ENCODE measurements at regions not wholly inside any gene's neighbourhood (a gene's known extent, or its start where the extent isn't known, plus 50 kb on each side); places are given as distances from the start of the nearest gene placed in this dataset.

DNA sequence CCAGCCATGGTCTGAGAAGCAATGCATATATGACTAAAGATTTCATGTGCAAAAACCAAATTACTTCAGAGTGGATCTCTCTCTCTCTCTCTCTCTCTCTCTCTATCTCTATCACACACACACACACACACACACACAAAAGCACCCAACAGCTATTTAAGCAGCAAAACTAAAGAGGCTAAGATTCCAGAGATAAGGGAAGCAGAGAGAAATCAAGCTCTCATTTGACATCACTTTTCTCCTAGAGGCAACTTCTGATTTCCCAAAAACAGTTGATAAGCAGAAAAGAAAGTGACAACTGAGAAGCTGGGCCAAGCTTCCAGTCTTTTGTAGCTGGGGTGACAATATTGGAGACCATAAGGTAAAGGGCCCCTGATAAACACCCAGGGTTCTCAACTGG lies 526.0 kb upstream of the NR2F2 start:
- Histone ChIP-seq H4K20me1 (replicated peaks in 1 of 2; ENCODE audit: control insufficient read depth in 1 of 2, insufficient read depth in 2 of 2, low read length in 2 of 2) (no peaks in the 10 kb centered on the region), H2BK120ac (replicated peaks; ENCODE audit: low read depth, low read length) (no peak overlapping the region), H2AK5ac (ENCODE audit: low read depth, low read length) (no peak overlapping the region), H3K79me1 (ENCODE audit: low read depth, low read length) (no peaks in the 10 kb centered on the region), H2AFZ (ENCODE audit: low read length) (0 out of 2 replicates have a peak overlapping the region, but pooled peaks have one; percentile 64), H4K8ac (ENCODE audit: extremely low read depth, insufficient read depth, low read length) (no peak overlapping the region), H3K9me3 (ENCODE audit: insufficient read depth in 2 of 2, low read depth in 1 of 2, low read length in 1 of 2) (no peaks in the 10 kb centered on the region; a peak in 1 of 4 replicates), H2BK5ac (ENCODE audit: low read depth, low read length) (no peak overlapping the region), H3K18ac (ENCODE audit: extremely low read depth, low read length) (no peak overlapping the region), H3K79me2 (ENCODE audit: control insufficient read depth in 1 of 2, insufficient read depth in 2 of 2, low read length in 2 of 2) (no peaks in the 10 kb centered on the region), H2BK12ac (ENCODE audit: low read depth, low read length) (no peak overlapping the region), H3K4me2 (ENCODE audit: insufficient read depth in 1 of 2, low read depth in 2 of 2, low read length in 2 of 2) (no peak overlapping the region), H4K5ac (ENCODE audit: insufficient read length, low read depth, low read length) (no peak overlapping the region), H2BK20ac (ENCODE audit: low read length) (no peak overlapping the region), H3K4ac (replicated peaks; ENCODE audit: insufficient read length, low read depth, low read length) (no peak overlapping the region), H3K4me3 (ENCODE audit: extremely low read depth in 1 of 4, insufficient read depth in 2 of 4, low read depth in 3 of 4, low read length in 4 of 4) (no peak overlapping the region), H3K4me1 (replicated peaks in 1 of 4; ENCODE audit: control insufficient read depth in 3 of 4, insufficient read depth in 4 of 4, low read length in 3 of 4) (no peaks in the 10 kb centered on the region; a peak in 1 of 7 replicates), H3K23ac (ENCODE audit: insufficient read length) (no peak overlapping the region), H3K9ac (replicated peaks in 1 of 4; ENCODE audit: extremely low read depth in 1 of 4, low read depth in 3 of 4, low read length in 3 of 4) (no peak overlapping the region), H3K56ac (replicated peaks; ENCODE audit: insufficient read length, low read depth, low read length) (no peak overlapping the region), H2BK15ac (ENCODE audit: low read length) (no peak overlapping the region), H4K91ac (replicated peaks; ENCODE audit: insufficient read length, low read length) (no peak overlapping the region), H3K14ac (ENCODE audit: insufficient read length) (no peak overlapping the region), H3K36me3 (ENCODE audit: control insufficient read depth in 2 of 4, insufficient read depth in 4 of 4, low read length in 3 of 4) (no peaks in the 10 kb centered on the region), H3K27ac (ENCODE audit: low read depth, low read length) (no peak overlapping the region), H3K23me2 (ENCODE audit: low read depth, low read length) (no peaks in the 10 kb centered on the region; the same call in 1 of the 2 replicates), H3K27me3 (replicated peaks in 1 of 4; ENCODE audit: control insufficient read depth in 3 of 4, extremely low read depth in 1 of 4, insufficient read depth in 3 of 4, low read length in 3 of 4) (no peaks in the 10 kb centered on the region)
- CTCF ChIA-PET (ENCODE audit: partially characterized antibody), result interaction anchor here (1.4 to 1.6 kb wide), 2 partner anchors 11 to 42 kb away, joined by 3 to 4 read pairs; no protein-coding TSS in a partner anchor
- no peak for DNase-seq (ENCODE audit: low read depth in 1 of 2, low spot score in 2 of 2)
- FAIRE-seq, result no peak
- TF ChIP-seq TCF12 (IDR thresholded peaks at IDR 0.05; ENCODE audit: low read depth, low read length), result no peak
- no peak for TF ChIP-seq JUND (IDR thresholded peaks at IDR 0.05; ENCODE audit: low read length)
- TF ChIP-seq EZH2 (IDR thresholded peaks at IDR 0.05; ENCODE audit: low read depth, low read length, severe bottlenecking), result no peak
- TF ChIP-seq GTF2F1 (IDR thresholded peaks at IDR 0.05; ENCODE audit: borderline replicate concordance, low read depth, low read length), result no peak
- POLR2A ChIA-PET (ENCODE audit: partially characterized antibody), result no interaction called here

Data from H1 (cell line).